Pons (tissue), 1 donor: ENCODE measurements at regions not wholly inside any gene's neighbourhood (a gene's known extent, or its start where the extent isn't known, plus 50 kb on each side); places are given as distances from the start of the nearest gene placed in this dataset.
"Not testable (repeated sequence)": the region's sequence is repeated elsewhere in the genome, so short reads cannot be mapped to it uniquely, and the experiment has no call there.

ENCODE experiments used
- DNase-seq: peaks from one replicate; pipeline ENCODE4 v3.0.0-alpha.2; 2016; ENCODE audit warnings: low spot score

DNA sequence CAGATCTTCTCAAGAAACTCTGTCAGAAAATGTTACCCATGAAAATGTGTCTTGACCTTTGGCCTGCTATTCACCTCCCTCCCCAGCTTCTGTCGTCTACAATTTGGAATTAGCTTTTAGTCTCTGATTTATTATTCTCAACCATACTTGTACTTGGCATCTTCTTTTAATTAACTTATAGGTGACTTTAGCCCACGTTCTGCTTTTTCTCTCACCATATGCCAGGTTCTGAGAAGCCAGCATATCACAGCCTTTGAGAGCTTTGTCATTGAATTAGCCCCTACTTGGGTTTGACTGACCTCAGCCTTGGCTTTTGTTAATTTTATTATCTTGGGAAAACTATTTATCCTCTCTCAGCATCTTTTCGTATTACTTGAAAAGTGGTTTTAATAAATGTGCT lies 355.9 kb downstream of the OXSM start:
- no peak for DNase-seq

DNA sequence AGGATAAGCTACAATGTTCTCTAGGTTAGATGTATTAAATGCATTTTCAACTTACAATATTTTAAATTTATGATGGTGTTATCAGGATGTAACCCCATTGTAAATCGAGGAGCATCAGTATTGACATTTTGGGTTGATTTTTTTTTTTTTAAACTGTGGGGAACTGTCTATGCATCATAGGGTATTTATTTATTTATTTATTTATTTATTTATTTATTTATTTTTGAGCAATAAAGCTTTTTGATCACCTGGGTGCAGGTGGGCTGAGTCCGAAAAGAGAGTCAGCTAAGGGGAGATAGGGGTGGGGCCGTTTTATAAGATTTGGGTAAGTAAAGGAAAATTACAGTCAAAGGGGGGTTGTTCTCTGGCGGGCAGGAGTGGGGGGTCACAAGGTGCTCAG lies 367.5 kb downstream of the OXSM start:
- not testable (repeated sequence) for DNase-seq

DNA sequence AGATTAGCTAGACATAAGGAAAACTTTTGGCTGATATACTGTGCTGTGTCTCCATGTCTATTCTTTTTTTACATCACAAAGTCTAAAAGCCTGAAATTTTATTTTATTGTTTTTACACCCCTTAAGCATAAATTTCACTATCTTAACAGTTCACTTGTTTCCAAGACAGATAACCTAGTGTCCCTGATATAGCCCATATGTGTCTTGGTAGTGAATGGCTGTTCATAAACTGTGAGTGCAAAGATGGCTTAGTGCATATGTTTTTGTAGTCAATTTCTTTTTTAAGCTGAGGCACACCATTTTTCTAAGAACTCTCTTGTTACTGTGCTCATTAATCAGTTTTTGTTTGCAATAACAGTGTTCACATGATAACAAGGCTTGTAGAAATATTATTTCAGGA lies 381.1 kb downstream of the OXSM start:
- DNase-seq: no peak

DNA sequence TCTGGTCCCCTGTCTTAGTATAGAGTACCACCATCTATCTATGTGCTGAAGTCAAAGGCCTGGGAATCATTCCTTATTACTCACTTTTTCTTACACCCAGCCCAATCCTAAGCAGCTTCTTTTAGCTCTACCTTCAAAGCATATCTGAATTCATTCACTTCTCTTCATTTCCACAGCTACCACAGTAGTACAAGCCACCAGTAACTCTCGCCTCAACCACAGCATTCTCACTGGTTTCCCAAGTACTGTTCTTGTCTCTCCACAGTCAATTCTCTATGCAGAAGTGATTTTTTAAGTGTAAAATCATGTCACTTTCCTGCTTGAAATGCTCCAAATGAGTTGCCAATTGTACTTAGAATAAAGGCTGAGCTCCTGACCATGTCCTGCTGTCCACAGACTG lies 401.7 kb downstream of the OXSM start:
- DNase-seq: no peak

DNA sequence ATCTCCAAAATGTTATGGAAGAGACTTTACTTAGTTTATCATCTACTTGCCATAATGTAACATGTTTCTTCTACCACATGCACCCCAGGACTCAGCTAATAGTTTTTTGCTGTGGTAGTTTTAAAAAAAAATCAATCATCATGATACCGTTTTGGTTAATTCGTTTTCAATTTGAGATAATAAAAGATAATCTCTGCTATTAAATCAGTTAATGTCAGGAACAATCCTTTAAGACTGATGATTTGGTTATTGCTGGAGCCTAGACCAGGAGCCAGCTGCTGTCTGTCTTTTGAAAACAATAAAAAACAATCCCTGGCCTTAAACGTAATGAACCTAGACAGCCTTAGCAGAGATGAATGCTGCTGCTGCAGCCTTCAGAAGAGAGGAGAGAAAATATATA lies 403.7 kb downstream of the OXSM start:
- no peak for DNase-seq

DNA sequence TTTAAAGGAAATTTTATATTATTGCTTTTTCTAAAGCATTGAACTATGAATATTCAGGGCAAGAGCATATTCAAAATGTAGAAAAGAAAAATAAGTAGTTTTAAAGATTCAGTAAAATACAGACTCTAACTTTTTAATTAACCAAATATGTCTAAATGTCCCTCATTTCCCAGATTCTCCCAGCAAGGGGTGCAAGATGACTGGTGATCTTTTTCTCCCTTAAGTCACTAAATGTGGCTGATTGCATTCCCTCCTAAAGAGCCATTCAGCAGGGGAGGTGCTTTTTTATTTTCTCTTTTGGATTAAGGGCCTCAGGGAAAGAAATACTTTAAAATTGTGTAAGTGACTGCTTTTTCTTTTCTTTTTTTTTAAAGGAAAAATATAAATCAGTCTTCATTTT lies 406.9 kb downstream of the OXSM start:
- no peak for DNase-seq

DNA sequence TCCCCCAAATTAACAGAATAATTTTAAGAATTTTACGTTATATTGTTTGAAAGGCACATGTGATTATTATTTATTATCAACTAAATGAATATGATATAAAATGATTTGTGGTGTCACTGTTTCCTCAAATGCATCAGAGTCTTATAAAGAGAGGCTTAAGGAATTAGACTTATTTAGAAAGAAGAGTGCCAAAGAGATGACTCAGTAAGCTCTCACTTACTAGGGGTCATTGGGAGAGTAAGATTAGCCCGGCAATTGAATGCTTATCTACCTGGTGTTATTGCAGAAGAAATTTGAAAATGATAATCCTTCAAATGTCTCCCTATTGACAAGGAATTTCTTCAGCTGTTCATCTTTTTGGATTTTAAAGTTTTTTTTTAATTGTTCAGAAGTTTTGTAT lies 408.7 kb downstream of the OXSM start:
- no peak for DNase-seq

DNA sequence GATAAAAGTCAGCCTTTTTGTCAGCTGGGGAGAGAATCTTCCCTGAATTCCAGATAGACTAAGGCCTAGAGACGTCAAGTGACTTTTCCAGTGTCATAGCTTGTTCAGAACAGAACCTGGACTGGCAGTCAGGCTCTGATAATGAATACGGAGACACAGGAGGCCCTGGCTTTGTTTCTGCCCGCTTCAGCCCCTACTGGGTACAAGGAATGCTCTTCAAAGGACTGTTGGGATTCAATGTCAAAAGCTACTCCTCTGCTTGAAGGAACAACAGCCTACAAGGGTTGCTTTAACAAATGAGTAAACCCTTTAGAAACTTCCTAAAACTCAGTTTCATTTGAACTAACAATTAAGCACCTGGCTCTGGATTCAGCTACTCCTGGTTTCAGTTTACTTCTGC lies 412.3 kb downstream of the OXSM start:
- no peak for DNase-seq

DNA sequence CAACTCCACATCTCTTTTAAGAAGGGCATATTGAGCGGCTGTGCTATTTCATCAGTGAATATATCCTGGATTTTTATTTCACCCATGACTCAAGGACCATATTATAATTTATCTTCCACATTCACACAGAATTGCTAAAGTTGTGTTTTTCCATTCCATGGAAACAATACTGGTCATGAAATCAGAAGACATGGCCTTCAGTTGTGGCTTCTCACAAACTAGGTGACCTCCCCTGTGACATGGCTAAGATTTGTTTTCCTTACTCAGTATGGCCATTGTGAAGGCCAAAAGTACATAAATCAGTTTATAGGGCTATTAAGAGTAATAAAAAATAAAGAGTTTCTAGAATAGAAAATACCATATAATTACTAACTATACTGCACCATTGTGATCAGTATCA lies 415.6 kb downstream of the OXSM start:
- DNase-seq: no peak

DNA sequence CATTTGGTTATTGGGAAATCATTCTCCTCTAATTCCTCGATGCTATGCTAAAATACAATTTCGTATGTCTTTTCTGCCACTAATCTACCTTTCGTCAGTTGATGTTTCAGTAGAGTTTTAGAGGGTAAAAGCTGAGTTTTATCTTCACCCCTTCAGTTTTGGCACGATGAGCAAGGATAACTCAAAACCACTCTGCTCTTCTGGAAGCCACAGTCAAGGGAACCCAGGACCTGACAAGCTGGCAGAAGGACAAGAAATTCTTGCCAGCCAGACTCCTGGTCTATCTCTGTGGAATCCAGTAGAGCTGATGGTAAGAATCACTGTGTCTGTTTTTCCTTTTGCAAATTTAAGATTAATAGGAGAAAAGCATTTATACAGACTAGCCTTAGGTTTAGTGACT lies 414.4 kb upstream of the LRRC3B start:
- DNase-seq: no peak

DNA sequence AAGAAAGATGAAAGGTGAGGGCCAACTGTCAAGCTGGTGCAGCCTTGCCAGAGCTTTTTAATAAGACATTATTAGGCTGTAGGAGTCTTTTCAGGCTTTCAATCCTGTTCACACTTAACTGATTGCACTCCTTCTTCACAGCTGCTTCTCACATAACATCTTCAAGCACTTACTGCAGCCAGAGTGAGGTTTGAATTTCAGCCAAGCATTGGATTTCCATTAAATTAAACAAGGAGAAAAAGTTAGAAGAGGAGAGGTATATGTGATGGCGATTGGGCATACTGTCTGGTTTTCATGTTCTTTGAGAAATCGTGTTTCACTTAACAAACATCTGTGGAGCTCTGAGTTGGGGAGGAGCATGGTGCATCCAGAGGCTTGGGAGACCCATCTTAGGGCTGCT lies 392.8 kb upstream of the LRRC3B start:
- DNase-seq: no peak

DNA sequence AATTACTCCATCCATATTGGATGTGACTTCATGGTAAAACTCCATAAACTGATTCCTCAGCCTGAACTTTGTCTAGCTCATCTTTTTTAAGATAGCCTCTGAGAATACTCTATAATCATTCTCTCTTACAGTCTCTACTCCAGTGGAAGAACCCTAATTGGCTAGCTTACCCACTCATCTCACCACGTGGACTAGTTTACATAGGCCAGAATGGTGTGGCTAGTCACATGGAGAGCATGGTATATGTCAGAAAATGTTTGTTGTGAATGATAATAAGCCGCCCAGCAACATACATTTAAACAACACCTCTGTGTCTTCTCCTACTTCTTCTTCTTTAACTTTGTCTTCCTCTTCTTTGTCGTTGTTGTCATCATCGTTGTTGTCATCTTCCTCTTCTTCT lies 389.2 kb upstream of the LRRC3B start:
- no peak for DNase-seq

DNA sequence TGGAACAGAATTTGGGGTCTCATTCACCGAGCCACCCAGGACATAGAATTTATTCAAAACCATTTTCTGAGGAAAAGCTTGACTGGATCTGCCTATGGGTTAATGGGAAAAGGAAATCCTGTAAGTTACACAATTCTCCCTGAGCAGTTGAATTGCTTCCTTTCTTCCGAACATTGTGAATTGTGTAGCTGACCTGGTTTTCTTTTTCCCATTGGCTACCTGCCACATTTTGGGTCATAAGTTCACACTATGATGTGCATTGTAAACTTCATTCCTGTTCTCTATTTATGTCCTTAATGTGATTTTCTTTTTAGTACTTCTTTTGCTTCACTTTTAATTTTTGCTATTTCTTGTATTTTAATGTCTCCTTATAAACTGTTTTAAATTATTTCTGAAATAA lies 386.0 kb upstream of the LRRC3B start:
- no peak for DNase-seq

DNA sequence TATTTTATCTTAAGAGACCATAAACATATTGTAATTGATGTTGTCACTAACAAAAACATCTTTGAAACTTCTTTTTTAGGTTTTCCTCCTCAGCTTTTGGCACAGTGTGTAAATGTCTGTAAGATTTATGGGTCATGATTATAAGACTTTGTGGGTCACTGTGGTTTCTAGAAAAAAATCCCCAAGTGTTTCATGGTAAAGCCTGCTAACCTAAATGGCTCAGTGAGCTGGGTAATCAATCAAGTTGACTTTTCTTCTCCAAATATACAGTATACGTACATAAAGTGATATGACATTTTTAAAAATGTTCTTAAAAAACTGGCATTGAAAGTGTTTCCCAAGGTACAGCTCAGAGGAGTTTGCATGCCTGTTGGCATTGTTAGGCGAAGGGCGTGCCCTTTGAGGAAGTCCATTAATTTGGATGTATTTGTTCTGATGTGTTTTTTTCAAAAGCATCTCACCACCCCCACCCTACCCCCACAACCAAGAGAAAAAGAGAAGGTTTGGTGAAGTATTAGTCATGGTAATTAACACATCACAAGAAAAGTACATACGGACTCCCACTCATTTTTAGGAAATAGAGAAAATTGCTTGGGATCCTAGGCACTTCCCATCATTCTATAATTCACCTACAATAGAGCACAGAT lies 385.4 kb upstream of the LRRC3B start:
- DNase-seq: no peak

DNA sequence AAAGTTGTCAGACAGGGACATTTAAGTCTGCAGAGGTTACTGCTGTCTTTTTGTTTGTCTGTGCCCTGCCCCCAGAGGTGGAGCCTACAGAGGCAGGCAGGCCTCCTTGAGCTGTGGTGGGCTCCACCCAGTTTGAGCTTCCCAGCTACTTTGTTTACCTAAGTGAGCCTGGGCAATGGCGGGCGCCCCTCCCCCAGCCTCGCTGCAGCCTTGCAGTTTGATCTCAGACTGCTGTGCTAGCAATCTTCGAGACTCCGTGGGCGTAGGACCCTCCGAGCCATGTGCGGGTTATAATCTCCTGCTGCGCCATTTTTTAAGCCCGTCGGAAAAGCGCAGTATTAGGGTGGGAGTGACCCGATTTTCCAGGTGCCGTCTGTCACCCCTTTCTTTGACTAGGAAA lies 378.0 kb upstream of the LRRC3B start:
- not testable (repeated sequence) for DNase-seq

DNA sequence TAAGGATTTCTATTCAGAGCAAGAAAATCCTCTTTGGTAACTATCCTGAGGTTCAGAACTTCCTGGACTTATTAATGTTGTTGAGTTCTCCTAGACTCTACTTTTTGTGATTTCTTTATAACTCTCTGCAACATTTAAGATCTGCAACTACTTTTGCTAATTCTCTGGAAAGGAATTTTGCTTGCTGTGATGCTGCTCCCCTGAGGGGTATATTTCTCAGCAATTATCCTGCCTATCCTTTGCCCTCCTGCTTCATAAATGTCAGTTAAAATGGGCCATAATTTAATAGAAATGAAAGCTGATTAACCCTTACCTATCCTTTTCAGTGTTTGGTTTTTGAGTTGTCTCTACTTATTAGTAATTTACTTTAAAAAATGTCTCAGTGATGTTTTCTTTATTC lies 377.3 kb upstream of the LRRC3B start:
- no peak for DNase-seq

DNA sequence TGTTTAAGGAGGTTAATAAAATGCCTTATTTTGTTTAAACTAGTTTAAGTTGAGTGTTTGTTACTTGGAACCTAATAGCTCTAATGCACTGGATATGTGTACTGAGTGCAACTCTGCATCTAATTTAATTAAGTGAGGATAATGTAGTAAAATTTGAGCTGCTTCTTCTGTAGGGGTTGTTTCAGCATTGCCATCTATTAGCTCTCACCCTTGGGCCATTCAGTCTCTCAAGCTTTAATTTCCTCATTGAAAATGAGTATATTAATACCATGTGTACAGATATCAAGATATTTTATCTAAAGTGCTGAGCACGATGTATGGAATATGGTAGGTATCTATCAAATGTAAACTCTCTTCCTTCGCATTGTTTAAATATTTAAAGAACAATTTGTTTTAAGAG lies 375.7 kb upstream of the LRRC3B start:
- DNase-seq: no peak

DNA sequence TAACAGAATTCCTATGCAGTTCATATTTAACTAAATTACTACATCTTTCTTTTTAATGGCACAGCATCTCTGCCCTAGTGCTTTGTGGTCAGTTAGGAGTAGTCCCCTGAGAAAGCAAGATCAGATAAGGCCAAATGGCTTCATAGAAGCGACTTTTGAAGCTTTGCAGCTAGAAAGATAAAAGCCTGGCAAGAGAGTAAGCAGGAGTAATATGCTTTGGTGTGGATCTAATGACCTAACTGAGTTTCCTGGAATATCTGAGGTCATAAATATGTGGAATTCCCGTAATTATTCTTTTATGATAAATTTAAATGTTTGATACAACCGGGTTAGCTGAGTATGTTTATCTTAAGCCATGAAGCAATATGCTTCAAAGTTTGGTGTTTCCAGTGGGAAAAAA lies 374.9 kb upstream of the LRRC3B start:
- DNase-seq: no peak

DNA sequence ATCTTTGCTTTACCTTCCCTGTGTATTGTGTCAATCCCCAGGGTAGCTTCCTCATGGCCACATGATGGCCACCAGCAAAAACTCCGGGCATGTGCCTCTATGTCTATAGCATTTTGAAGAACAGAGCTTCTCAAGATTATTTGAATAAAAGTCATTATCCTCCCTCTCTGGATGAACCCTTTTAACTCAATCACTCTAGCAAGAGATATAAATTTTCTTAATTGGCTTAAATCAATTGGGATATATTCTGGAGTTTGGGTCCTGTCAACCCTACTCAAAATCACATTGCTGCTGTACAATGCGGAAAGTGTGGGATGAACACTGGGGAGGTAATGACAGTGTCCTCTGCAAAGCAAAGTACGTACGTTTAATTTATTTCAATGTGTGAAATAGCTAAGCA lies 370.6 kb upstream of the LRRC3B start:
- no peak for DNase-seq

DNA sequence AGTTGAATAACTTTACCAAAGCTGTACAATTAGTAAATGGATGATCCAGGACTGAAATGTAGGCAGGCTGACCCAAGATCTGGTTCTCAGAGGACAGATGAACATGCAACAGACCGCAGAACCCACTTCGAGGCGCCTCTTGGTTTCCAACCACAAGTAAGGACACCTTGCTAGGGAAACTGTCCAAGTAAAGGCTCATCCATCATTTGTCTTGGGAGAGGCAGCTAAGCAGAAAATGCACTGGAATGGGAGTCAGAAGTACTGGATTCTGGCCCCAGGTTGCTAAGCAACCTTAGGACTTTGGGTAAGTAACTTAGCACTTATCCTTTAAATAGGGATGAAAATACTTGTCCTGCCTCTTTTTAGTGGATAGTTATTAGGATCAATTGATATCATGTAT lies 366.3 kb upstream of the LRRC3B start:
- DNase-seq: no peak

DNA sequence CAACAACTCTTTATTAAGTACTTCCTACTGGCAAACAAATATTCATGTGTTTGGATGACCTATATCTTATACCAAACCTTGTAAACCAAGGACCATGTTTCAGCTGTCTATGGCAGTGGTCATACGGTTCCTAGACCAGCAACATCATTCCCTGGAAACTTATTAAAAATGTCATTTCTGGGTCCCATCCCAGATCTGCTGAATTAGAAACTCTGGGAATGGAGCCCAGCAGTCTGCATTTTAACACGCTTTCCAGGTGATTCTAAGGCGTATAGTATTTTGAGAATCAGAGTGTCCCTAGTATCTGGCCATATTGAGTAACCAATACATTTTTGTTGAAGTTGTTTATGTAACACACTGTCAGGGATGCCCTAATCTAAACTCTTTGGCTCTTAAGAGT lies 363.4 kb upstream of the LRRC3B start:
- DNase-seq: no peak

DNA sequence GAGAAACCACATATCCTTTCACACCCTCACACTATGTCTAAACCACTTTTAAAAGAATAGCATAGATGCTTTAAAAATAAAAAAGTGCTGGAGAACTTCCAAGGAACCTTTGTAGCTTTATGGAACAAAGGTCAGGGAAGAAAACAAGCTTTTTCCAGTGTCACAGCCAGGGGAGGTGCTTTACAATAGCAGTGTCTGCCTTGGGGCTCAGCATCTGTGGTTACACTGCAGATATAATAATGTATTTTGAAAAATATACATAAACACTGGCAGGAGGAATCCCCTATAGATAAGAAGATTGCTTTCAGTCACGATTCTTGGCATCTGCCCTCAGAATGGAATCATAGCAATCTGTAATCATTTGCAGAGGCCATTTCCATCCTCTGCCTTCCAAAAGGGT lies 362.4 kb upstream of the LRRC3B start:
- no peak for DNase-seq

DNA sequence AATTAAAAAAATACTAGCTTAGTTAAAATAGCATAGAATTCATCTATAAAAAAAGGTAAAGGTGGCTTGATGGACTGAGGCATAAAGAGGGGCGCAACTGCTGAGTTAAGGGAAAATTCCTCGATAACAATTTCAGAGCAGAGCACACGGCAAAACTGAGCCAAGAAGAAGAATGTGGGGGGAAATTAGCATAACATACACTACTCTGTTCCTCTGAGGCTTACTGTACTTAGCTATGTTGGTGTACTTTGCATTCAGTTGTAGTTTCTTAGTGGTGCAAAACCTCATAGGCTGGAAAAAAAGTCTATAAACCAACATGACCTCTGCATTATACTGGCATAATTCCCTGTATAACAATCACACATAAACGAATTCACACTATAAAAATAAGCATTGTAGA lies 357.9 kb upstream of the LRRC3B start:
- DNase-seq: no peak

DNA sequence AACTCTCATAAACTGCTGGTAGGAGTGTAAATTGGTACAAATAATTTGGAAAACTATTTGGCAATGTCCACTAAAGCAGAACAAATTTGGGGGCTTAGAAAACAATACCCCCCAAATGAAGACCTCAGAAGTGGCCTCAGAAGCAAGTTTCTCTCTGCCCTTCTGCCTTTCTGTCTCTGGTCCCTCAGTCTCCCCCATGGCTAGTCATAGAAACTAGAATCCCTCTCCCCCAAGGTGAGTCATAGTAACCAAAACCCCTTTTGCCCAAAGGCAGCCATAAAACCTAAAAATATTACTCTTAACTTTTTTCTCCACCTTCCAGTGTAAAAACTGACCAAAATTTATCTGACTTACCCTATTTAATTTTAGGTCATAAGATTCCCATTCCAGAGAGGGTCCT lies 350.7 kb upstream of the LRRC3B start:
- no peak for DNase-seq

DNA sequence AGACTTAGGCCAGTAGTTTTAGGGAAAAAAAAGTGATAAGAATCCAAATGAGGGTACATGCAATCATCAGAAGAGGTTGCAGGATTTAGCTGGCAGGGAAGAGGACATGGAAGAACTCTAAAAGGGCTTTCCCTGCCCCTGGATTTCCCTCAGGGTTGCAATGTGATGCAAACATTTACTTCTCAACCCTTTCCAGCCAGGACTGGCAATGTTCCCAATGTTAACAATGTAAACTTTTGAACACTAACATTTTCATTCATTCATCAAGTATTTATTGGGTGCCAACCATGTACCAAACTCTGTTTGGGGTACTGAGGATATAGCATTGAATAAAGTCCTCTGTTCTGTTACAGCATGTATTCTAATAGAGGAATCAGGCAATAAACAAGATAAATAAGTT lies 349.4 kb upstream of the LRRC3B start:
- no peak for DNase-seq
